HCT116 (cell line): ENCODE measurements at regions not wholly inside any gene's neighbourhood (a gene's known extent, or its start where the extent isn't known, plus 50 kb on each side); places are given as distances from the start of the nearest gene placed in this dataset.

ENCODE experiments used
- ATAC-seq: fragments of 200-7000 bp; cut with Tn5 transposase; 2 replicates; pipeline ENCODE4 v1.9.1; 2020; ENCODE audit warnings: mild to moderate bottlenecking, moderate library complexity
- BruUV-seq: library from RNA; stranded (reverse); fragments of 400-500 nt; replicated peaks from 2 replicates; lab custom pipeline; 2021; lab: Mats Ljungman, UMichigan
- CTCF ChIA-PET: fragments of 300-600 bp; sonication (Branson Sonifier 250); formaldehyde crosslinking; loops from one replicate; lab custom pipeline; 2021; ENCODE audit warnings: antibody characterized with exemption; lab: Charles Lee
- POLR2A ChIA-PET: fragments of 300-600, 350-600 bp; sonication (Branson Sonifier 250); formaldehyde crosslinking; loops from one replicate; lab custom pipeline; 2021; ENCODE audit warnings: antibody characterized with exemption; lab: Charles Lee
- RAD21 ChIA-PET, 2 experiments: fragments of 300-600 bp; sonication (Branson Sonifier 250); formaldehyde crosslinking; loops; one replicate each; lab custom pipeline; 2023; ENCODE audit warnings: low total read pairs in 2 of 2; ENCODE audit not compliant: uncharacterized antibody in 2 of 2, unreplicated experiment in 2 of 2, low non-redundant PET in 1 of 2; lab: Charles Lee
- DNase-seq: peaks from one replicate; pipeline ENCODE4 v3.0.0-alpha.2; 2010; ENCODE audit warnings: low read depth, low spot score
- H2AFZ ChIP-seq: fragments of 200-600 bp; shearing (Covaris generic), sonication (generic); 2 replicates; pipeline ENCODE4 v1.6.1; 2017; ENCODE audit warnings: low read depth, mixed run types, mixed read lengths, antibody characterized with exemption, low read length; ENCODE audit not compliant: poor library complexity, severe bottlenecking
- H3K27ac ChIP-seq: 2 replicates; pipeline ENCODE4 v1.5.1; 2012; ENCODE audit warnings: low read depth, low read length
- H3K27me3 ChIP-seq: fragments of 200-600 bp; sonication (generic); 2 replicates; pipeline ENCODE4 v1.6.1; 2016; ENCODE audit warnings: mixed run types, low read length, mixed read lengths; ENCODE audit not compliant: insufficient read depth
- H3K36me3 ChIP-seq, 2 experiments: fragments of 200-500 bp in 1 of 2; fragments of 200-600 bp in 1 of 2; sonication (Bioruptor generic) in 1 of 2; sonication (generic) in 1 of 2; 2 replicates each; pipeline versions ENCODE4 v1.5.1 to v1.6.1; 2014 to 2016; ENCODE audit warnings: low read length in 2 of 2, inconsistent platforms in 1 of 2, mixed read lengths in 1 of 2, mixed run types in 1 of 2; ENCODE audit not compliant: insufficient read depth in 2 of 2, control insufficient read depth in 1 of 2
- H3K4me1 ChIP-seq, 2 experiments: fragments of 200-600 bp in 1 of 2; sonication (generic) in 1 of 2; 2 replicates each; pipeline versions ENCODE4 v1.5.1 to v1.6.1; 2012 to 2017; ENCODE audit warnings: low read length in 2 of 2, inconsistent platforms in 1 of 2, mild to moderate bottlenecking in 1 of 2, mixed read lengths in 1 of 2, mixed run types in 1 of 2, moderate library complexity in 1 of 2; ENCODE audit not compliant: insufficient read depth in 2 of 2, control insufficient read depth in 1 of 2
- H3K4me2 ChIP-seq: fragments of 200-600 bp; sonication (generic); 2 replicates; pipeline ENCODE4 v1.6.1; 2017; ENCODE audit warnings: mixed run types, low read length, mixed read lengths
- H3K4me3 ChIP-seq, 2 experiments: fragments of 200-600 bp in 1 of 2; sonication (generic) in 1 of 2; replicated peaks in 1 of 2; 2 replicates each; pipeline ENCODE4 v1.5.1; 2011 to 2016; ENCODE audit warnings: low read length in 2 of 2, control low read depth in 1 of 2, low read depth in 1 of 2, mild to moderate bottlenecking in 1 of 2, mixed read lengths in 1 of 2, mixed run types in 1 of 2
- H3K79me2 ChIP-seq: fragments of 200-600 bp; sonication (generic); 2 replicates; pipeline ENCODE4 v1.6.1; 2017; ENCODE audit warnings: mild to moderate bottlenecking, mixed run types, low read length, moderate library complexity, mixed read lengths; ENCODE audit not compliant: insufficient read depth
- H3K9ac ChIP-seq: fragments of 200-600 bp; sonication (generic); 2 replicates; pipeline ENCODE4 v1.6.1; 2016; ENCODE audit warnings: low read length, mixed read lengths
- H3K9me2 ChIP-seq: fragments of 200-600 bp; sonication (generic), shearing (Covaris generic); 2 replicates; pipeline ENCODE4 v1.6.1; 2017; ENCODE audit warnings: mixed run types, mild to moderate bottlenecking, moderate library complexity; ENCODE audit not compliant: insufficient read depth
- H3K9me3 ChIP-seq, 2 experiments: fragments of 200-500 bp in 1 of 2; fragments of 200-600 bp in 1 of 2; sonication (Bioruptor generic) in 1 of 2; sonication (generic) in 1 of 2; 2 replicates each; pipeline ENCODE4 v1.6.1; 2014 to 2017; ENCODE audit warnings: low read length in 2 of 2, mixed read lengths in 2 of 2, inconsistent platforms in 1 of 2, low read depth in 1 of 2, mild to moderate bottlenecking in 1 of 2, mixed run types in 1 of 2, moderate library complexity in 1 of 2; ENCODE audit not compliant: control insufficient read depth in 1 of 2, insufficient read depth in 1 of 2
- H4K20me1 ChIP-seq: fragments of 200-600 bp; sonication (generic), shearing (Covaris generic); 2 replicates; pipeline ENCODE4 v1.6.1; 2017; ENCODE audit warnings: mixed run types, mild to moderate bottlenecking, moderate library complexity; ENCODE audit not compliant: insufficient read depth
- ATF3 ChIP-seq: IDR thresholded peaks from 2 replicates; pipeline ENCODE4 v1.6.1; 2012
- CEBPB ChIP-seq: IDR thresholded peaks from 2 replicates; pipeline ENCODE4 v1.6.1; 2012; ENCODE audit warnings: low read depth
- CTCF ChIP-seq, 3 experiments: fragments of 200-600 bp in 1 of 3; sonication (generic) in 1 of 3; IDR thresholded peaks in 2 of 3; conservative IDR thresholded peaks in 1 of 3; 2 replicates each; pipeline ENCODE4 v1.5.1; 2012 to 2017; ENCODE audit warnings: low read depth in 2 of 3, low read length in 2 of 3, antibody characterized with exemption in 1 of 3, borderline replicate concordance in 1 of 3, control low read depth in 1 of 3, mild to moderate bottlenecking in 1 of 3, mixed read lengths in 1 of 3, mixed run types in 1 of 3, moderate library complexity in 1 of 3; ENCODE audit not compliant: insufficient read depth in 1 of 3
- EGR1 ChIP-seq: IDR thresholded peaks from 2 replicates; pipeline ENCODE4 v1.6.1; 2012; ENCODE audit warnings: low read depth
- ELF1 ChIP-seq: IDR thresholded peaks from 2 replicates; pipeline ENCODE4 v1.6.1; 2012; ENCODE audit warnings: low read depth, borderline replicate concordance
- EZH2 ChIP-seq: fragments of 200-600 bp; sonication (generic); IDR thresholded peaks from 2 replicates; pipeline ENCODE4 v1.6.1; 2017; ENCODE audit warnings: antibody characterized with exemption, mixed run types
- FOSL1 ChIP-seq: IDR thresholded peaks from 2 replicates; pipeline ENCODE4 v1.6.1; 2012; ENCODE audit warnings: low read depth
- RAD21 ChIP-seq: IDR thresholded peaks from 2 replicates; pipeline ENCODE4 v1.6.1; 2012; ENCODE audit warnings: low read depth, mild to moderate bottlenecking
- REST ChIP-seq: IDR thresholded peaks from 2 replicates; pipeline ENCODE4 v1.6.1; 2012; ENCODE audit warnings: low read depth
- SRF ChIP-seq: IDR thresholded peaks from 2 replicates; pipeline ENCODE4 v1.6.1; 2012; ENCODE audit warnings: low read depth
- YY1 ChIP-seq: IDR thresholded peaks from 2 replicates; pipeline ENCODE4 v1.6.1; 2011; ENCODE audit warnings: low read length, low read depth, moderate library complexity, mild to moderate bottlenecking; ENCODE audit not compliant: insufficient replicate concordance; ENCODE audit errors: extremely low read depth
- ZBTB33 ChIP-seq: IDR thresholded peaks from 2 replicates; pipeline ENCODE4 v1.6.1; 2011; ENCODE audit warnings: mild to moderate bottlenecking, low read length, moderate library complexity; ENCODE audit not compliant: insufficient replicate concordance; ENCODE audit errors: extremely low read depth
- ZNF274 ChIP-seq: fragments of 200-500 bp; sonication (Bioruptor generic); IDR thresholded peaks from 2 replicates; pipeline ENCODE4 v1.6.1; 2014; ENCODE audit warnings: mild to moderate bottlenecking, low read depth, low read length, inconsistent platforms
- intact Hi-C: fragments of 100-400 bp; cut with micrococcal nuclease; formaldehyde crosslinking; loops from 2 replicates; pipeline ENCODE4 v1.10.0; 2022

- Histone ChIP-seq H3K4me3 (no peak overlapping the region), H4K20me1 (no peaks in the 10 kb centered on the region), H3K27ac (no peak overlapping the region), H3K9ac (no peak overlapping the region), H3K9me3 (peaks cover 0 to 27% of the 10 kb centered on the region in 2 experiments; a peak in 2 of 4 replicates), H3K36me3 (no peaks in the 10 kb centered on the region), H2AFZ (no peak overlapping the region), H3K79me2 (no peaks in the 10 kb centered on the region), H3K4me1 (no peaks in the 10 kb centered on the region), H3K9me2 (no peaks in the 10 kb centered on the region), H3K27me3 (no peaks in the 10 kb centered on the region), H3K4me2 (no peak overlapping the region)
- POLR2A ChIA-PET: no interaction called here
- RAD21 ChIA-PET: no interaction called here
- TF ChIP-seq YY1: no peak
- no peak for TF ChIP-seq FOSL1
- no peak for TF ChIP-seq ZNF274
- TF ChIP-seq CEBPB: no peak
- no peak for TF ChIP-seq SRF
- TF ChIP-seq ATF3: no peak
- no peak for TF ChIP-seq RAD21
- TF ChIP-seq CTCF (IDR thresholded peaks at IDR 0.05 in 2 of 3, conservative IDR thresholded peaks at IDR 0.05 in 1 of 3; ENCODE audit: borderline replicate concordance in 1 of 3, insufficient read depth in 1 of 3, low read depth in 2 of 3, low read length in 2 of 3): no peak
- TF ChIP-seq EGR1: no peak
- TF ChIP-seq ELF1: no peak
- TF ChIP-seq EZH2: no peak
- no peak for TF ChIP-seq ZBTB33
- no peak for TF ChIP-seq REST
- no TSS peak for BruUV-seq
- CTCF ChIA-PET: no interaction called here
- intact Hi-C loops: no loop called here
- DNase-seq (no peak), ATAC-seq (no peak)
Measured at GRCh38 chr21:27202301-27202700, 235.4 kb upstream of the ADAMTS5 start.
